ENCODE measurements at regions not wholly inside any gene's neighbourhood (a gene's known extent, or its start where the extent isn't known, plus 50 kb on each side); places are given as distances from the start of the nearest gene placed in this dataset.
"Not testable (repeated sequence)": the region's sequence is repeated elsewhere in the genome, so short reads cannot be mapped to it uniquely, and the experiment has no call there.

DNA sequence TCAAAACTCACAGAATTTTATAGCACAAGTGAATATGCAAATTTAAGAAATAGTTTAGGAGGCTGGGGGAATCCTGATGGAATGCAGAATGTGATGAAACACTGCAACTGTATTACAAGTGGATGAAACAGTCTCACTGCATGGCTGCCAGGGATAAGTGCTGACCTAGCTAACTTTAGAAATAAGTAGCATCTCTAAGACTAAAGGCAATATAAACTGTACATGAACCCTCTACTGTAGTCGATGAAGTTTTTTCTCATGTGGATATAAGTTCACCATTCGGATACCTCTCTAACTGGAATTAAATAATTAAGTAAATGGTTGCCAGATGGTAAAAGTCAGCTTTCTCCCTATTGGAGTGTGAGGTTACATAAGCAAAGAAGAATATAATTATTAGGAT is 777.8 kb upstream of the RAB6C start:
- H2AFZ ChIP-seq (ENCODE audit: low read length): no peak overlapping the region
- no peak overlapping the region for H3K4me3 ChIP-seq (ENCODE audit: low read length)
- no peaks in the 10 kb centered on the region for H3K4me1 ChIP-seq (ENCODE audit: low read length)
- no peak for DNase-seq
- no peak overlapping the region for H3K4me2 ChIP-seq (ENCODE audit: low read depth, low read length)
- no peaks in the 10 kb centered on the region for H3F3A ChIP-seq (ENCODE audit: insufficient read depth, low read length)
- no peaks in the 10 kb centered on the region for H3K27me3 ChIP-seq (replicated peaks; ENCODE audit: insufficient read depth, low read length)
- no peak overlapping the region for H3K9ac ChIP-seq (ENCODE audit: low read length)
- H3K27ac ChIP-seq (ENCODE audit: low read length): no peak overlapping the region
- H3K9me3 ChIP-seq (replicated peaks; ENCODE audit: insufficient read depth, low read length): no peaks in the 10 kb centered on the region
- no peaks in the 10 kb centered on the region for H3K36me3 ChIP-seq (replicated peaks; ENCODE audit: insufficient read depth, low read length)
- no peaks in the 10 kb centered on the region for H3K79me2 ChIP-seq (ENCODE audit: low read length)
- TF ChIP-seq CTCF (IDR thresholded peaks at IDR 0.05; ENCODE audit: low read length) (no peak), EZH2 (optimal IDR thresholded peaks at IDR 0.05; ENCODE audit: low read depth, low read length) (no peak), EZH2phosphoT487 (IDR thresholded peaks at IDR 0.05; ENCODE audit: low read length) (no peak)
- no peaks in the 10 kb centered on the region for H3K9me2 ChIP-seq (replicated peaks; ENCODE audit: insufficient read depth, low read length)
- H4K20me1 ChIP-seq (ENCODE audit: insufficient read depth, low read length): no peaks in the 10 kb centered on the region

DNA sequence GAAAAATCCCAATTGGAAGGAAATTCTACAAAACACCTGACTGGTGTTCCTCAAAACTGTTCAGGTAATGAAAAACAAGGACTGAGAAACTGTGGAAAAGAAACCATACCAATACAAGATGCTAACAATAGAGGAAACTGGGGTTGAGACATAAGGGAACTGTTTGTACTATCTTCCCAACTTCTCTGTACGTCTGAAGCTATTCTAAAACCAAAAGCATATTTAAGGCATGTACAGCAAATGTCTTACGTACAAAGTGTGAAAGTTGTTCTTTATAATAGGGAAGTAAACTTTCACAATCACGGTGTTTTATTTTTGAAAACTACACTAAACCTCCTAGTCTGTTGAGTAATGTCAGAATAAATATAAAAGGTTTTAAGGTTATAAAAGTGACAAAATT is 776.1 kb upstream of the RAB6C start:
- no peak overlapping the region for H3K9ac ChIP-seq (ENCODE audit: low read length)
- H3K27ac ChIP-seq (ENCODE audit: low read length): no peak overlapping the region
- TF ChIP-seq CTCF (IDR thresholded peaks at IDR 0.05; ENCODE audit: low read length) (no peak), EZH2 (optimal IDR thresholded peaks at IDR 0.05; ENCODE audit: low read depth, low read length) (no peak), EZH2phosphoT487 (IDR thresholded peaks at IDR 0.05; ENCODE audit: low read length) (no peak)
- H3K27me3 ChIP-seq (replicated peaks; ENCODE audit: insufficient read depth, low read length): no peaks in the 10 kb centered on the region
- no peaks in the 10 kb centered on the region for H3K4me1 ChIP-seq (ENCODE audit: low read length)
- no peak overlapping the region for H3K4me2 ChIP-seq (ENCODE audit: low read depth, low read length)
- no peak for DNase-seq
- no peaks in the 10 kb centered on the region for H3K9me3 ChIP-seq (replicated peaks; ENCODE audit: insufficient read depth, low read length)
- no peaks in the 10 kb centered on the region for H4K20me1 ChIP-seq (ENCODE audit: insufficient read depth, low read length)
- no peaks in the 10 kb centered on the region for H3K36me3 ChIP-seq (replicated peaks; ENCODE audit: insufficient read depth, low read length)
- no peaks in the 10 kb centered on the region for H3K79me2 ChIP-seq (ENCODE audit: low read length)
- H3K9me2 ChIP-seq (replicated peaks; ENCODE audit: insufficient read depth, low read length): no peaks in the 10 kb centered on the region
- H2AFZ ChIP-seq (ENCODE audit: low read length): no peak overlapping the region
- H3F3A ChIP-seq (ENCODE audit: insufficient read depth, low read length): no peaks in the 10 kb centered on the region
- H3K4me3 ChIP-seq (ENCODE audit: low read length): no peak overlapping the region

DNA sequence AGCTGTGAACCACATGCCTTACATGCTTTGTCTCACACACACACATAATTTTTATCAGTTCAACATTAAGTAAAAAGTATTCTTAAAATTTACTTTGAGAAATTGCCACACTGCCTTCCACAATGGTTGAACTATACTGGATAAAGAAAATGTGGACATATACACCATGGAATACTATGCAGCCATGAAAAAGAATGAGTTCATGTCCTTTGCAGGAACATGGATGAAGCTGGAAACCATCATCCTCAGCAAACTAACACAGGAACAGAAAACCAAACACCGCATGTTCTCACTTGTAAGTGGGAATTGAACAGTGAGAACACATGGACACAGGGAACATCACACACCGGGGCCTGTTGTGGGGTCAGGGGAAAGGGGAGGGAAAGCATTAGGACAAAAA is 774.9 kb upstream of the RAB6C start:
- H4K20me1 ChIP-seq (ENCODE audit: insufficient read depth, low read length); H3K27me3 ChIP-seq (replicated peaks; ENCODE audit: insufficient read depth, low read length); H3K9me2 ChIP-seq (replicated peaks; ENCODE audit: insufficient read depth, low read length); H3K36me3 ChIP-seq (replicated peaks; ENCODE audit: insufficient read depth, low read length); H3K4me2 ChIP-seq (ENCODE audit: low read depth, low read length); H3K4me3 ChIP-seq (ENCODE audit: low read length); H3F3A ChIP-seq (ENCODE audit: insufficient read depth, low read length); H3K9me3 ChIP-seq (replicated peaks; ENCODE audit: insufficient read depth, low read length); H2AFZ ChIP-seq (ENCODE audit: low read length); H3K4me1 ChIP-seq (ENCODE audit: low read length); DNase-seq; H3K79me2 ChIP-seq (ENCODE audit: low read length); H3K27ac ChIP-seq (ENCODE audit: low read length); H3K9ac ChIP-seq (ENCODE audit: low read length): not testable (repeated sequence)

GRCh38 chr2:129205176-129205575 is 774.3 kb upstream of the RAB6C start:
- Histone ChIP-seq H3K79me2 (ENCODE audit: low read length) (no peaks in the 10 kb centered on the region), H3K9ac (ENCODE audit: low read length) (no peak overlapping the region), H3K27ac (ENCODE audit: low read length) (no peak overlapping the region), H4K20me1 (ENCODE audit: insufficient read depth, low read length) (no peaks in the 10 kb centered on the region), H3F3A (ENCODE audit: insufficient read depth, low read length) (no peaks in the 10 kb centered on the region), H3K27me3 (replicated peaks; ENCODE audit: insufficient read depth, low read length) (no peaks in the 10 kb centered on the region), H3K9me3 (replicated peaks; ENCODE audit: insufficient read depth, low read length) (no peaks in the 10 kb centered on the region), H3K4me2 (ENCODE audit: low read depth, low read length) (no peak overlapping the region), H3K36me3 (replicated peaks; ENCODE audit: insufficient read depth, low read length) (no peaks in the 10 kb centered on the region), H2AFZ (ENCODE audit: low read length) (no peak overlapping the region), H3K4me1 (ENCODE audit: low read length) (no peaks in the 10 kb centered on the region), H3K4me3 (ENCODE audit: low read length) (no peak overlapping the region), H3K9me2 (replicated peaks; ENCODE audit: insufficient read depth, low read length) (no peaks in the 10 kb centered on the region)
- no peak for TF ChIP-seq EZH2 (optimal IDR thresholded peaks at IDR 0.05; ENCODE audit: low read depth, low read length)
- no peak for TF ChIP-seq CTCF (IDR thresholded peaks at IDR 0.05; ENCODE audit: low read length)
- TF ChIP-seq EZH2phosphoT487 (IDR thresholded peaks at IDR 0.05; ENCODE audit: low read length): no peak
- DNase-seq: no peak
